ENCODE measurements at regions not wholly inside any gene's neighbourhood (a gene's known extent, or its start where the extent isn't known, plus 50 kb on each side); places are given as distances from the start of the nearest gene placed in this dataset.

- no TSS peak for BruUV-seq (replicated peaks)
- in situ Hi-C loops (cut with MboI; ENCODE audit: low sequenced_read_pairs), result no loop called here
Measured at GRCh38 chr21:24424776-24425175, 1182.5 kb downstream of the MRPL39 start.

More at GRCh38 chr21:24424776-24425175, 1182.5 kb downstream of the MRPL39 start:
- Histone ChIP-seq H3K27me3 (ENCODE audit: control insufficient read depth, insufficient read depth, low read length) (no peaks in the 10 kb centered on the region), H3K9ac (ENCODE audit: low read depth, low read length) (no peak overlapping the region), H3K56ac (ENCODE audit: extremely low read depth, insufficient read depth, low read length) (no peak overlapping the region), H3K4me3 (ENCODE audit: insufficient read depth, low read depth, low read length) (no peak overlapping the region), H3K9me1 (ENCODE audit: insufficient read depth, low read length) (no peaks in the 10 kb centered on the region), H3K79me1 (ENCODE audit: low read depth in 1 of 2, low read length in 2 of 2) (no peaks in the 10 kb centered on the region), H2AK5ac (ENCODE audit: low read depth, low read length) (no peak overlapping the region), H2BK20ac (ENCODE audit: low read depth, low read length) (no peak overlapping the region), H3K4me1 (ENCODE audit: control insufficient read depth, insufficient read depth, low read length) (no peaks in the 10 kb centered on the region), H2AFZ (replicated peaks; ENCODE audit: low read length, poor library complexity) (no peak overlapping the region), H3K27ac (ENCODE audit: insufficient read depth, low read length) (no peak overlapping the region), H2BK15ac (ENCODE audit: low read depth, low read length) (no peak overlapping the region), H4K20me1 (ENCODE audit: insufficient read depth, low read length) (no peaks in the 10 kb centered on the region), H3K4me2 (ENCODE audit: low read depth, low read length) (no peak overlapping the region), H3K9me3 (ENCODE audit: control insufficient read depth, insufficient read depth, low read length) (peaks cover 3% of the 10 kb centered on the region; the same call in 1 of the 2 replicates), H3K14ac (replicated peaks; ENCODE audit: low read depth, low read length) (no peak overlapping the region), H3K23ac (ENCODE audit: low read depth, low read length) (no peak overlapping the region), H4K91ac (ENCODE audit: insufficient read depth, low read depth, low read length) (no peak overlapping the region), H3K18ac (ENCODE audit: low read depth, low read length) (no peak overlapping the region), H4K5ac (ENCODE audit: low read depth, low read length) (no peak overlapping the region), H2BK5ac (ENCODE audit: low read depth, low read length, poor library complexity, severe bottlenecking) (no peak overlapping the region), H3K36me3 (ENCODE audit: control insufficient read depth, insufficient read depth, low read length) (no peaks in the 10 kb centered on the region), H2AK9ac (replicated peaks; ENCODE audit: low read depth, low read length, poor library complexity) (no peak overlapping the region), H2BK120ac (ENCODE audit: low read depth, low read length) (no peak overlapping the region), H3K4ac (ENCODE audit: low read depth, low read length) (no peak overlapping the region), H4K8ac (ENCODE audit: low read depth in 2 of 2, low read length in 2 of 2) (no peak overlapping the region)
- DNase-seq (no peak), ATAC-seq (ENCODE audit: low read depth) (no peak)
- dilution Hi-C loops (cut with HindIII; ENCODE audit: low sequenced_read_pairs, unreplicated experiment) (no loop called here), intact Hi-C loops (cut with micrococcal nuclease) (no loop called here)
- 100% methylated on average over 1 of the region's 4 CpGs; no CpG with 5 or more reads in 1 of the 2 experiments for WGBS, 2 experiments (ENCODE audit: extremely low coverage in 2 of 2, insufficient read length in 1 of 2)
- TF ChIP-seq MAFK (IDR thresholded peaks at IDR 0.05; ENCODE audit: low read depth, low read length), result no peak
- no peak for TF ChIP-seq SMC3 (IDR thresholded peaks at IDR 0.05; ENCODE audit: low read depth, low read length)
- no peak for TF ChIP-seq CTCF (conservative IDR thresholded peaks at IDR 0.05; ENCODE audit: low read depth, low read length)
- no peak for TF ChIP-seq BHLHE40 (IDR thresholded peaks at IDR 0.05; ENCODE audit: low read depth, low read length)
- no peak for TF ChIP-seq RCOR1 (IDR thresholded peaks at IDR 0.05; ENCODE audit: insufficient replicate concordance, low read length)
- TF ChIP-seq MAZ (IDR thresholded peaks at IDR 0.05; ENCODE audit: borderline replicate concordance, low read depth, low read length), result no peak
- no peak for TF ChIP-seq RFX5 (IDR thresholded peaks at IDR 0.05; ENCODE audit: low read depth, low read length)
- no peak for TF ChIP-seq USF2 (IDR thresholded peaks at IDR 0.05; ENCODE audit: low read depth, low read length)
- no peak for TF ChIP-seq NFE2L2 (IDR thresholded peaks at IDR 0.05; ENCODE audit: low read depth, low read length)
- TF ChIP-seq POLR2A (IDR thresholded peaks at IDR 0.05; ENCODE audit: low read depth, low read length), result no peak
- no peak for TF ChIP-seq ELK1 (IDR thresholded peaks at IDR 0.05; ENCODE audit: borderline replicate concordance, low read depth, low read length)
- TF ChIP-seq FOS (IDR thresholded peaks at IDR 0.05; ENCODE audit: low read depth, low read length), result no peak
- no peak for TF ChIP-seq MXI1 (IDR thresholded peaks at IDR 0.05; ENCODE audit: borderline replicate concordance, low read depth, low read length)
- TF ChIP-seq CHD1 (IDR thresholded peaks at IDR 0.05; ENCODE audit: low read depth, low read length), result no peak
- CTCF ChIA-PET, result no interaction called here
- POLR2A ChIA-PET (ENCODE audit: unreplicated experiment), result no interaction called here

Data from IMR-90 (cell line).